ENCODE measurements at regions not wholly inside any gene's neighbourhood (a gene's known extent, or its start where the extent isn't known, plus 50 kb on each side); places are given as distances from the start of the nearest gene placed in this dataset.

GRCh38 chr12:65532764-65533163 lies 254.3 kb downstream of the MSRB3 start:
- TF ChIP-seq CTCF (conservative IDR thresholded peaks at IDR 0.05; ENCODE audit: low read depth): no peak
- CTCF ChIA-PET: no interaction called here
- H3K27ac ChIP-seq: no peak overlapping the region
- POLR2A ChIA-PET (ENCODE audit: low non-redundant PET): no interaction called here
- no peak for DNase-seq (ENCODE audit: low spot score)

GRCh38 chr12:65533177-65533883 lies 254.8 kb downstream of the MSRB3 start:
- POLR2A ChIA-PET (ENCODE audit: low non-redundant PET): no interaction called here
- no peak for DNase-seq (ENCODE audit: low spot score)
- TF ChIP-seq CTCF (conservative IDR thresholded peaks at IDR 0.05; ENCODE audit: low read depth): no peak
- H3K27ac ChIP-seq: no peak overlapping the region
- CTCF ChIA-PET: interaction anchor here (0.6 to 0.9 kb wide), 2 partner anchors 15 to 50 kb away, joined by 3 read pairs; no protein-coding TSS in a partner anchor

GRCh38 chr12:65534238-65534841 lies 255.9 kb downstream of the MSRB3 start:
- POLR2A ChIA-PET (ENCODE audit: low non-redundant PET): no interaction called here
- H3K27ac ChIP-seq: no peak overlapping the region
- no peak for TF ChIP-seq CTCF (conservative IDR thresholded peaks at IDR 0.05; ENCODE audit: low read depth)
- no peak for DNase-seq (ENCODE audit: low spot score)
- CTCF ChIA-PET: interaction anchor here (0.9 kb wide), 1 partner anchor 16 kb away, joined by 3 read pairs; no protein-coding TSS in a partner anchor

GRCh38 chr12:65535946-65536345 lies 257.5 kb downstream of the MSRB3 start:
- DNase-seq (ENCODE audit: low spot score): no peak
- POLR2A ChIA-PET (ENCODE audit: low non-redundant PET): no interaction called here
- CTCF ChIA-PET: no interaction called here
- peak overlapping the region; percentile 33; the same call in 1 of the 2 replicates for H3K27ac ChIP-seq
- no peak for TF ChIP-seq CTCF (conservative IDR thresholded peaks at IDR 0.05; ENCODE audit: low read depth)

- no peak for DNase-seq (ENCODE audit: low spot score)
- no peak overlapping the region; the same call in 1 of the 2 replicates for H3K27ac ChIP-seq
- no peak for TF ChIP-seq CTCF (conservative IDR thresholded peaks at IDR 0.05; ENCODE audit: low read depth)
- ChIA-PET POLR2A (ENCODE audit: low non-redundant PET) (no interaction called here), CTCF (interaction anchor here (1.1 kb wide), 1 partner anchor 20 kb away, joined by 3 read pairs; no protein-coding TSS in a partner anchor)
Observed at GRCh38 chr12:65536351-65536750, 257.9 kb downstream of the MSRB3 start.

- DNase-seq (ENCODE audit: low spot score): peak; percentile 88
- ChIA-PET POLR2A (ENCODE audit: low non-redundant PET) (no interaction called here), CTCF (interaction anchor here (1.1 kb wide), 1 partner anchor 20 kb away, joined by 3 read pairs; no protein-coding TSS in a partner anchor)
- peak overlapping the region; percentile 70 for H3K27ac ChIP-seq
- no peak for TF ChIP-seq CTCF (conservative IDR thresholded peaks at IDR 0.05; ENCODE audit: low read depth)
Observed at GRCh38 chr12:65536876-65537681, 258.6 kb downstream of the MSRB3 start.

All from RWPE1 (cell line).